GM23338 (cell line): ENCODE measurements at regions not wholly inside any gene's neighbourhood (a gene's known extent, or its start where the extent isn't known, plus 50 kb on each side); places are given as distances from the start of the nearest gene placed in this dataset.

Experiments used
- ATAC-seq: fragments of 200-7000 bp; cut with Tn5 transposase; 3 replicates; pipeline ENCODE4 v1.9.1; 2020
- DNase-seq: peaks from one replicate; pipeline ENCODE4 v3.0.0-alpha.2; 2015; ENCODE audit warnings: low spot score
- H2AFZ ChIP-seq: fragments of 200-600 bp; sonication (generic); 2 replicates; pipeline ENCODE4 v1.8.0; 2016; ENCODE audit warnings: antibody characterized with exemption, mild to moderate bottlenecking, moderate library complexity
- H3F3A ChIP-seq: fragments of 200-600 bp; sonication (generic); replicated peaks from 2 replicates; pipeline ENCODE4 v1.8.0; 2017; ENCODE audit warnings: antibody characterized with exemption, mixed run types, low read depth
- H3K27ac ChIP-seq: fragments of 200-600 bp; sonication (generic); 2 replicates; pipeline ENCODE4 v1.6.1; 2016; ENCODE audit warnings: low read depth
- H3K27me3 ChIP-seq: fragments of 200-600 bp; sonication (generic); 2 replicates; pipeline ENCODE4 v1.8.0; 2016; ENCODE audit warnings: mild to moderate bottlenecking, mixed run types, moderate library complexity; ENCODE audit not compliant: insufficient read depth
- H3K36me3 ChIP-seq: fragments of 200-600 bp; sonication (generic); 2 replicates; pipeline ENCODE4 v1.8.0; 2016; ENCODE audit warnings: mild to moderate bottlenecking; ENCODE audit not compliant: insufficient read depth
- H3K4me1 ChIP-seq: fragments of 200-600 bp; sonication (generic); 2 replicates; pipeline ENCODE4 v1.8.0; 2016; ENCODE audit warnings: mild to moderate bottlenecking, moderate library complexity; ENCODE audit not compliant: insufficient read depth
- H3K4me2 ChIP-seq: fragments of 200-600 bp; sonication (generic); 2 replicates; pipeline ENCODE4 v1.7.1; 2017; ENCODE audit warnings: mixed run types
- H3K4me3 ChIP-seq: fragments of 200-600 bp; sonication (generic); 2 replicates; pipeline ENCODE4 v1.6.1; 2016; ENCODE audit warnings: mixed run types
- H3K79me2 ChIP-seq: fragments of 200-600 bp; sonication (generic); replicated peaks from 2 replicates; pipeline ENCODE4 v1.8.0; 2017; ENCODE audit warnings: mild to moderate bottlenecking; ENCODE audit not compliant: insufficient read depth
- H3K9me2 ChIP-seq: fragments of 200-600 bp; sonication (generic); 2 replicates; pipeline ENCODE4 v1.8.0; 2017; ENCODE audit not compliant: insufficient read depth
- H4K20me1 ChIP-seq: fragments of 200-600 bp; sonication (generic); replicated peaks from 2 replicates; pipeline ENCODE4 v1.8.0; 2017; ENCODE audit warnings: mild to moderate bottlenecking; ENCODE audit not compliant: insufficient read depth
- H3K27ac Mint-ChIP-seq: 2 replicates; pipeline ENCODE4 v1.8.0; 2020; ENCODE audit warnings: inconsistent platforms, mild to moderate bottlenecking, moderate library complexity, mixed read lengths
- H3K27me3 Mint-ChIP-seq: 3 replicates; pipeline ENCODE4 v1.8.0; 2022; ENCODE audit warnings: low read depth, mild to moderate bottlenecking, moderate library complexity, mixed read lengths, inconsistent platforms; ENCODE audit not compliant: insufficient read depth, poor library complexity
- H3K36me3 Mint-ChIP-seq: 3 replicates; pipeline ENCODE4 v1.8.0; 2021; ENCODE audit warnings: low read depth, mild to moderate bottlenecking, inconsistent platforms, moderate library complexity, mixed read lengths
- H3K4me1 Mint-ChIP-seq: 3 replicates; pipeline ENCODE4 v1.8.0; 2020; ENCODE audit warnings: mild to moderate bottlenecking, inconsistent platforms, mixed read lengths
- H3K4me3 Mint-ChIP-seq: 3 replicates; pipeline ENCODE4 v1.8.0; 2021; ENCODE audit warnings: moderate library complexity, mild to moderate bottlenecking, inconsistent platforms, mixed read lengths
- H3K9me3 Mint-ChIP-seq: 3 replicates; pipeline ENCODE4 v1.8.0; 2020; ENCODE audit warnings: moderate library complexity, mild to moderate bottlenecking, inconsistent platforms, mixed read lengths
- CREB1 ChIP-seq: fragments of 250-450 bp; sonication (Bioruptor Pico); IDR thresholded peaks from 2 replicates; pipeline ENCODE4 v1.5.0; 2020; ENCODE audit warnings: low read depth, mild to moderate bottlenecking, moderate library complexity
- CTCF ChIP-seq, 2 experiments: fragments of 200-600 bp in 1 of 2; sonication (generic) in 1 of 2; conservative IDR thresholded peaks; 2 replicates each; pipeline versions ENCODE4 v1.5.1 to v1.6.1; 2016 to 2017; ENCODE audit warnings: antibody characterized with exemption in 2 of 2, low read depth in 2 of 2, mild to moderate bottlenecking in 2 of 2, moderate library complexity in 1 of 2
- EZH2 ChIP-seq: fragments of 200-600 bp; sonication (generic); IDR thresholded peaks from one replicate; pipeline ENCODE4 v1.8.0; 2017; ENCODE audit warnings: antibody characterized with exemption, mild to moderate bottlenecking, low read depth; ENCODE audit not compliant: unreplicated experiment
- EZH2phosphoT487 ChIP-seq: fragments of 200-600 bp; sonication (generic); IDR thresholded peaks from one replicate; pipeline ENCODE4 v1.8.1; 2018; ENCODE audit warnings: antibody characterized with exemption; ENCODE audit not compliant: unreplicated experiment
- JUNB ChIP-seq: IDR thresholded peaks from one replicate; pipeline ENCODE4 v1.6.1; 2016; ENCODE audit warnings: antibody characterized with exemption; ENCODE audit not compliant: unreplicated experiment
- NANOG ChIP-seq: IDR thresholded peaks from 2 replicates; pipeline ENCODE4 v1.6.1; 2016; ENCODE audit warnings: antibody characterized with exemption, borderline replicate concordance
- POLR2AphosphoS5 ChIP-seq: IDR thresholded peaks from 2 replicates; pipeline ENCODE4 v1.6.1; 2016; ENCODE audit warnings: antibody characterized with exemption, low read depth
- STAT1 ChIP-seq: IDR thresholded peaks from one replicate; pipeline ENCODE4 v1.6.1; 2016; ENCODE audit warnings: antibody characterized with exemption; ENCODE audit not compliant: unreplicated experiment
- ZNF114 ChIP-seq: fragments of 250-450 bp; sonication (Bioruptor Pico); IDR thresholded peaks from 2 replicates; pipeline ENCODE4 v1.5.0; 2020; ENCODE audit warnings: mild to moderate bottlenecking, moderate library complexity
- ZNF331 ChIP-seq: fragments of 250-450 bp; sonication (Bioruptor Pico); IDR thresholded peaks from 2 replicates; pipeline ENCODE4 v1.5.0; 2020; ENCODE audit warnings: low read depth, mild to moderate bottlenecking, moderate library complexity
- TF ChIP-seq, protein P1 (sequence below): fragments of 250-450 bp; sonication (Bioruptor Pico); IDR thresholded peaks from 2 replicates; pipeline ENCODE4 v1.5.0; 2020; ENCODE audit warnings: mild to moderate bottlenecking, moderate library complexity
- TF ChIP-seq, protein P2 (sequence below): IDR thresholded peaks from 2 replicates; pipeline ENCODE4 v1.6.1; 2016; ENCODE audit warnings: antibody characterized with exemption
- TF ChIP-seq, protein P3 (sequence below): IDR thresholded peaks from one replicate; pipeline ENCODE4 v1.6.1; 2018; ENCODE audit warnings: antibody characterized with exemption; ENCODE audit not compliant: unreplicated experiment

- Histone ChIP-seq H2AFZ (no peak overlapping the region), H3K79me2 (no peaks in the 10 kb centered on the region), H3K27ac (no peak overlapping the region), H3K27me3 (no peaks in the 10 kb centered on the region), H4K20me1 (no peaks in the 10 kb centered on the region), H3K9me2 (no peaks in the 10 kb centered on the region), H3K4me2 (no peak overlapping the region), H3K36me3 (no peaks in the 10 kb centered on the region), H3K4me3 (no peak overlapping the region), H3K4me1 (no peaks in the 10 kb centered on the region), H3F3A (no peaks in the 10 kb centered on the region)
- H3K27ac Mint-ChIP-seq, result no peak overlapping the region
- no peak for DNase-seq
- no peaks in the 10 kb centered on the region for H3K36me3 Mint-ChIP-seq
- H3K27me3 Mint-ChIP-seq, result no peaks in the 10 kb centered on the region
- H3K9me3 Mint-ChIP-seq, result peaks cover 4% of the 10 kb centered on the region; the same call in 1 of the 3 replicates
- TF ChIP-seq CTCF (conservative IDR thresholded peaks at IDR 0.05; ENCODE audit: low read depth in 2 of 2) (no peak), EZH2 (no peak), STAT1 (no peak), CREB1 (no peak), EZH2phosphoT487 (no peak), ZNF331 (no peak), NANOG (no peak), ZNF114 (CRISPR knock-in tag) (no peak), POLR2AphosphoS5 (no peak), JUNB (no peak)
- TF ChIP-seq, protein P1, sequence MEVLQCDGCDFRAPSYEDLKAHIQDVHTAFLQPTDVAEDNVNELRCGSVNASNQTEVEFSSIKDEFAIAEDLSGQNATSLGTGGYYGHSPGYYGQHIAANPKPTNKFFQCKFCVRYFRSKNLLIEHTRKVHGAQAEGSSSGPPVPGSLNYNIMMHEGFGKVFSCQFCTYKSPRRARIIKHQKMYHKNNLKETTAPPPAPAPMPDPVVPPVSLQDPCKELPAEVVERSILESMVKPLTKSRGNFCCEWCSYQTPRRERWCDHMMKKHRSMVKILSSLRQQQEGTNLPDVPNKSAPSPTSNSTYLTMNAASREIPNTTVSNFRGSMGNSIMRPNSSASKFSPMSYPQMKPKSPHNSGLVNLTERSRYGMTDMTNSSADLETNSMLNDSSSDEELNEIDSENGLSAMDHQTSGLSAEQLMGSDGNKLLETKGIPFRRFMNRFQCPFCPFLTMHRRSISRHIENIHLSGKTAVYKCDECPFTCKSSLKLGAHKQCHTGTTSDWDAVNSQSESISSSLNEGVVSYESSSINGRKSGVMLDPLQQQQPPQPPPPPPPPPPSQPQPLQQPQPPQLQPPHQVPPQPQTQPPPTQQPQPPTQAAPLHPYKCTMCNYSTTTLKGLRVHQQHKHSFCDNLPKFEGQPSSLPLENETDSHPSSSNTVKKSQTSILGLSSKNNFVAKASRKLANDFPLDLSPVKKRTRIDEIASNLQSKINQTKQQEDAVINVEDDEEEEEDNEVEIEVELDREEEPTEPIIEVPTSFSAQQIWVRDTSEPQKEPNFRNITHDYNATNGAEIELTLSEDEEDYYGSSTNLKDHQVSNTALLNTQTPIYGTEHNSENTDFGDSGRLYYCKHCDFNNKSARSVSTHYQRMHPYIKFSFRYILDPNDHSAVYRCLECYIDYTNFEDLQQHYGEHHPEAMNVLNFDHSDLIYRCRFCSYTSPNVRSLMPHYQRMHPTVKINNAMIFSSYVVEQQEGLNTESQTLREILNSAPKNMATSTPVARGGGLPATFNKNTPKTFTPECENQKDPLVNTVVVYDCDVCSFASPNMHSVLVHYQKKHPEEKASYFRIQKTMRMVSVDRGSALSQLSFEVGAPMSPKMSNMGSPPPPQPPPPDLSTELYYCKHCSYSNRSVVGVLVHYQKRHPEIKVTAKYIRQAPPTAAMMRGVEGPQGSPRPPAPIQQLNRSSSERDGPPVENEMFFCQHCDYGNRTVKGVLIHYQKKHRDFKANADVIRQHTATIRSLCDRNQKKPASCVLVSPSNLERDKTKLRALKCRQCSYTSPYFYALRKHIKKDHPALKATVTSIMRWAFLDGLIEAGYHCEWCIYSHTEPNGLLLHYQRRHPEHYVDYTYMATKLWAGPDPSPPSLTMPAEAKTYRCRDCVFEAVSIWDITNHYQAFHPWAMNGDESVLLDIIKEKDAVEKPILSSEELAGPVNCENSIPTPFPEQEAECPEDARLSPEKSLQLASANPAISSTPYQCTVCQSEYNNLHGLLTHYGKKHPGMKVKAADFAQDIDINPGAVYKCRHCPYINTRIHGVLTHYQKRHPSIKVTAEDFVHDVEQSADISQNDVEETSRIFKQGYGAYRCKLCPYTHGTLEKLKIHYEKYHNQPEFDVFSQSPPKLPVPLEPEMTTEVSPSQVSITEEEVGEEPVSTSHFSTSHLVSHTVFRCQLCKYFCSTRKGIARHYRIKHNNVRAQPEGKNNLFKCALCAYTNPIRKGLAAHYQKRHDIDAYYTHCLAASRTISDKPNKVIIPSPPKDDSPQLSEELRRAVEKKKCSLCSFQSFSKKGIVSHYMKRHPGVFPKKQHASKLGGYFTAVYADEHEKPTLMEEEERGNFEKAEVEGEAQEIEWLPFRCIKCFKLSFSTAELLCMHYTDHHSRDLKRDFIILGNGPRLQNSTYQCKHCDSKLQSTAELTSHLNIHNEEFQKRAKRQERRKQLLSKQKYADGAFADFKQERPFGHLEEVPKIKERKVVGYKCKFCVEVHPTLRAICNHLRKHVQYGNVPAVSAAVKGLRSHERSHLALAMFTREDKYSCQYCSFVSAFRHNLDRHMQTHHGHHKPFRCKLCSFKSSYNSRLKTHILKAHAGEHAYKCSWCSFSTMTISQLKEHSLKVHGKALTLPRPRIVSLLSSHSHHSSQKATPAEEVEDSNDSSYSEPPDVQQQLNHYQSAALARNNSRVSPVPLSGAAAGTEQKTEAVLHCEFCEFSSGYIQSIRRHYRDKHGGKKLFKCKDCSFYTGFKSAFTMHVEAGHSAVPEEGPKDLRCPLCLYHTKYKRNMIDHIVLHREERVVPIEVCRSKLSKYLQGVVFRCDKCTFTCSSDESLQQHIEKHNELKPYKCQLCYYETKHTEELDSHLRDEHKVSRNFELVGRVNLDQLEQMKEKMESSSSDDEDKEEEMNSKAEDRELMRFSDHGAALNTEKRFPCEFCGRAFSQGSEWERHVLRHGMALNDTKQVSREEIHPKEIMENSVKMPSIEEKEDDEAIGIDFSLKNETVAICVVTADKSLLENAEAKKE (CRISPR knock-in tag), result no peak
- TF ChIP-seq, protein P2, sequence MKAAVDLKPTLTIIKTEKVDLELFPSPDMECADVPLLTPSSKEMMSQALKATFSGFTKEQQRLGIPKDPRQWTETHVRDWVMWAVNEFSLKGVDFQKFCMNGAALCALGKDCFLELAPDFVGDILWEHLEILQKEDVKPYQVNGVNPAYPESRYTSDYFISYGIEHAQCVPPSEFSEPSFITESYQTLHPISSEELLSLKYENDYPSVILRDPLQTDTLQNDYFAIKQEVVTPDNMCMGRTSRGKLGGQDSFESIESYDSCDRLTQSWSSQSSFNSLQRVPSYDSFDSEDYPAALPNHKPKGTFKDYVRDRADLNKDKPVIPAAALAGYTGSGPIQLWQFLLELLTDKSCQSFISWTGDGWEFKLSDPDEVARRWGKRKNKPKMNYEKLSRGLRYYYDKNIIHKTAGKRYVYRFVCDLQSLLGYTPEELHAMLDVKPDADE, result no peak
- TF ChIP-seq, protein P3, sequence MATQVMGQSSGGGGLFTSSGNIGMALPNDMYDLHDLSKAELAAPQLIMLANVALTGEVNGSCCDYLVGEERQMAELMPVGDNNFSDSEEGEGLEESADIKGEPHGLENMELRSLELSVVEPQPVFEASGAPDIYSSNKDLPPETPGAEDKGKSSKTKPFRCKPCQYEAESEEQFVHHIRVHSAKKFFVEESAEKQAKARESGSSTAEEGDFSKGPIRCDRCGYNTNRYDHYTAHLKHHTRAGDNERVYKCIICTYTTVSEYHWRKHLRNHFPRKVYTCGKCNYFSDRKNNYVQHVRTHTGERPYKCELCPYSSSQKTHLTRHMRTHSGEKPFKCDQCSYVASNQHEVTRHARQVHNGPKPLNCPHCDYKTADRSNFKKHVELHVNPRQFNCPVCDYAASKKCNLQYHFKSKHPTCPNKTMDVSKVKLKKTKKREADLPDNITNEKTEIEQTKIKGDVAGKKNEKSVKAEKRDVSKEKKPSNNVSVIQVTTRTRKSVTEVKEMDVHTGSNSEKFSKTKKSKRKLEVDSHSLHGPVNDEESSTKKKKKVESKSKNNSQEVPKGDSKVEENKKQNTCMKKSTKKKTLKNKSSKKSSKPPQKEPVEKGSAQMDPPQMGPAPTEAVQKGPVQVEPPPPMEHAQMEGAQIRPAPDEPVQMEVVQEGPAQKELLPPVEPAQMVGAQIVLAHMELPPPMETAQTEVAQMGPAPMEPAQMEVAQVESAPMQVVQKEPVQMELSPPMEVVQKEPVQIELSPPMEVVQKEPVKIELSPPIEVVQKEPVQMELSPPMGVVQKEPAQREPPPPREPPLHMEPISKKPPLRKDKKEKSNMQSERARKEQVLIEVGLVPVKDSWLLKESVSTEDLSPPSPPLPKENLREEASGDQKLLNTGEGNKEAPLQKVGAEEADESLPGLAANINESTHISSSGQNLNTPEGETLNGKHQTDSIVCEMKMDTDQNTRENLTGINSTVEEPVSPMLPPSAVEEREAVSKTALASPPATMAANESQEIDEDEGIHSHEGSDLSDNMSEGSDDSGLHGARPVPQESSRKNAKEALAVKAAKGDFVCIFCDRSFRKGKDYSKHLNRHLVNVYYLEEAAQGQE, result no peak
- H3K4me1 Mint-ChIP-seq, result no peaks in the 10 kb centered on the region; the same call in 2 of the 3 replicates
- ATAC-seq, result no peak
- H3K4me3 Mint-ChIP-seq, result no peak overlapping the region
These were observed 73.0 kb upstream of the ZRANB2 start for GRCh38 chr1:71153826-71154225.
